Neutrophil (primary cell): ENCODE measurements at regions not wholly inside any gene's neighbourhood (a gene's known extent, or its start where the extent isn't known, plus 50 kb on each side); places are given as distances from the start of the nearest gene placed in this dataset.

Source experiments
- H3K27ac ChIP-seq: fragments of 200-600 bp; sonication (generic); 2 replicates; pipeline ENCODE4 v1.5.1; 2016; ENCODE audit warnings: mild to moderate bottlenecking, moderate library complexity
- H3K27me3 ChIP-seq: fragments of 200-600 bp; sonication (generic); 2 replicates; pipeline ENCODE4 v1.6.0; 2016; ENCODE audit warnings: mild to moderate bottlenecking
- H3K36me3 ChIP-seq: fragments of 200-600 bp; sonication (generic); 2 replicates; pipeline ENCODE4 v1.5.1; 2017
- H3K4me1 ChIP-seq, 2 experiments: fragments of 200-600 bp in 1 of 2; sonication (generic) in 1 of 2; 1 replicate in 1 of 2; 2 replicates in 1 of 2; pipeline versions ENCODE4 v1.5.1 to v1.6.1; 2013 to 2016; ENCODE audit warnings: low read depth in 1 of 2, low read length in 1 of 2, mild to moderate bottlenecking in 1 of 2, moderate library complexity in 1 of 2; ENCODE audit not compliant: control insufficient read depth in 1 of 2, insufficient read depth in 1 of 2
- H3K4me3 ChIP-seq, 2 experiments: fragments of 200-600 bp in 1 of 2; sonication (generic) in 1 of 2; 1 replicate in 1 of 2; 2 replicates in 1 of 2; pipeline ENCODE4 v1.5.1; 2013 to 2016; ENCODE audit warnings: low read depth in 1 of 2, low read length in 1 of 2, mild to moderate bottlenecking in 1 of 2, moderate library complexity in 1 of 2
- H3K9me3 ChIP-seq: fragments of 200-600 bp; sonication (generic); 2 replicates; pipeline ENCODE4 v1.5.1; 2016
- CTCF ChIP-seq: fragments of 200-600 bp; sonication (generic); IDR thresholded peaks from 2 replicates; pipeline ENCODE4 v1.5.1; 2016; ENCODE audit warnings: antibody characterized with exemption

DNA sequence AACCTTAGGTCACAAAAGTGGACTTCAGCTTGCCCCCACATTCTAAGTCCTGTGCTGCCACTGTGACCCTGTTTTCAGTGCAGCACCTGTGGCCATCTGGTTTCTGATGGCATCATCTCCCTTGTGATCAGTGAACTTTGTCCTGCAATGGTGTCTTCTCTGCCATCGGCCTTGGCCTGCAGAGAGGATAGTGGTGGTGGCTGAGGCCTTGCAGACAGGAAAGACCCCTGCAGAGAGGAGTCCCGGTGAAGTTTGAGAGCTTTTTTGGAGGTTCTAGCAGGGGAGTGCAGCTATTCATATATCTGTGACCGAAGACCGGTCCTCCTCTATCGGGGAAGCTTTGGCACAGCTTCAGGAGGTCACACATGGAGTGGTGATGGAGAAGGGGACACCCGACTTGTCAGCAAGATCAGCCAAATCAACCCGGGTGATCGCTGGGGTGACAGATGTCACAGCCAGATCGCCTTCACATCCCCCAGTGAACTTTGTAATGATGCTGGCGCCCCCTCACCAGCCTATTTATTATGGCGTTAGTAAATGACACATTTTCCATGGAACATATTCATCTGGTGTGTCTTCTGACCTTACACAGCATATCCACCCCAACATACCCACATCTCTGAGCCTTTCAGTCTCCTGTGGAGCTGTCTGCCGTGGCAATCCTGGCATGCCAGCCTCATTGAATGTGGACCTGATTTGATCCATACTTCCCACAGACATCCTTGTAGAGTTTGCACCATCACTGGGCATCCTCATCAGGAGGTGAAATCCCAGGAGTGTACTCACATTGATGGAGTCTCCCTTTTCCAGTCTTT is 136.1 kb downstream of the PAPOLA start:
- no peaks in the 10 kb centered on the region for H3K27me3 ChIP-seq
- no peak for TF ChIP-seq CTCF
- no peaks in the 10 kb centered on the region for H3K9me3 ChIP-seq
- no peak overlapping the region for H3K27ac ChIP-seq
- no peaks in the 10 kb centered on the region for H3K36me3 ChIP-seq
- H3K4me3 ChIP-seq: no peak overlapping the region
- H3K4me1 ChIP-seq: no peaks in the 10 kb centered on the region

DNA sequence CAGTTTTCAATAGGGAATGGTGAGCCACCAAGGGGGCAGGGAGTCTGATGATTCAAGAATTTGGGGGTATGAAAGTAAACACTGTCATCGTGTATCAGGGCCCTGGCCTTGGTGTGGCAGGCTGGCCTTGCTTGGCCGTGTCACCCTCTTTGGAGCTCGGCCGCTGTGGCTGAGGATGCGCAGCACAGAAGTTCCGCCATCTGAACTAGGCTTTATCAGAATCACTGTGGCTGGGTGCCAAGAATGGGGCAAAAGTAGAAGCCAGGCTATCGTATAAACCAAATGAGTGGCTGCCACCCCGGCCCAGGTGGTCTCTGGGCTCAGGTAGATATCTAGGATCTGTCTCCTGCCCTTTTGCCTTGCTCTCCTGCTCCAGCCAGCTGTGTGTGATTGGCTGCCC is 137.4 kb downstream of the PAPOLA start:
- H3K4me1 ChIP-seq: no peaks in the 10 kb centered on the region
- no peaks in the 10 kb centered on the region for H3K27me3 ChIP-seq
- H3K4me3 ChIP-seq: no peak overlapping the region
- H3K9me3 ChIP-seq: no peaks in the 10 kb centered on the region
- H3K36me3 ChIP-seq: no peaks in the 10 kb centered on the region
- TF ChIP-seq CTCF: no peak
- H3K27ac ChIP-seq: no peak overlapping the region

DNA sequence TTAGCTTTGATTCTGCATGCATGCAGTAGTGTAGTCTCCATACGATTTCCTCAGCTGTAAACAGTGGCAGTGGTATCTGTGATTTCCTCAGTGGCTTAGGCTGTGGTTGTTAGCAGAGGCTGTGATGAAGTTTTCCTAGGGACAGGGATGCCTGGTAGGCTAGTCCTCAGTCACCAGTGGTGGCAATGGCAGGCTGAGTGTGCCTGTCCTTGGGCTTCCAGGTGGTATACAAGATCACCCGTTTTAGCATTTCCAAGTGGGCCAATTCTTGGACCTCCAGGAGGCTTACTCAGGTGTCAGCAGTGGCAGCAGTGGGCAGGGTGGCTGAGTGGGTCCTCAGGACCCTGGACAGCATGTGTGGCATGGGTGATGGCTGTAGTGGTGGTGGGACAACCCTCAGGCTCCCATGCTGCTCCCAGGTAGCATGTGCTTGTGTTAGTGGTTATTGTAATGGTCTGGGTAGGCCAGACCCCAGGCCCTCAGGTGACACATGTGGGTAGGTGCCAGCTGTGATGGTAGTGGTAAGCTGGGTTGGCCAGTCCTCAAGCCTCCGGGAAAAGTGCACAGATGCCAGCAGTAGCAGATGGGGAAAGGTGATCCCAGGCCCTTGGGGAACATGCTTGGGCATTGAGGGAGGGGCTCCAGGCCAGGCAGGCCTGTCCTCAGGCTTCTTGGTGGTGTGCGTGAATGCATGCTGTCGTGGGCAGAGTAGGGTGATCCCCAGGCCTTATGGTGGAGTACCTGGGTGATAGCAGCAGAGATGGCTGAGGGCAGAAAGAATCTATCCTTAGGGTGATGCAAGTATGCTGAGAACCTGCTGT is 146.5 kb downstream of the PAPOLA start:
- no peak overlapping the region for H3K4me3 ChIP-seq
- TF ChIP-seq CTCF: no peak
- H3K27ac ChIP-seq: no peak overlapping the region
- peaks cover 5% of the 10 kb centered on the region for H3K27me3 ChIP-seq
- H3K4me1 ChIP-seq: no peaks in the 10 kb centered on the region
- H3K36me3 ChIP-seq: no peaks in the 10 kb centered on the region
- no peaks in the 10 kb centered on the region for H3K9me3 ChIP-seq

DNA sequence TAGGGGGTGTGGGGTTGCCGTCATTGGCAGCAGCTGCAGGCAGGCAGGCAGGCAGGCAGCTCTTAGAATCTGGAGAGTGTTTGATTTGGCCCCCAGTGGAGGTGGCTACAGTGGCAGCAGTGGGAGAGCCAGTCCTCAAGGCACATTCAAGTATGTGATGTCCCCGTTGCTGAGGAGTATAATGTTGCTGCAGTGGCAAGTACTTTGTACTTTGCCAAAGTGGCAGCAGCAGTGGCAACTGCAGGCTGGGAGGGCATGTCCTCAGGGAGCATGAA is 147.1 kb downstream of the PAPOLA start:
- TF ChIP-seq CTCF: no peak
- Histone ChIP-seq H3K36me3 (no peaks in the 10 kb centered on the region), H3K4me3 (no peak overlapping the region), H3K4me1 (no peaks in the 10 kb centered on the region), H3K9me3 (no peaks in the 10 kb centered on the region), H3K27me3 (peaks cover 5% of the 10 kb centered on the region), H3K27ac (no peak overlapping the region)

- Histone ChIP-seq H3K4me1 (no peaks in the 10 kb centered on the region), H3K27me3 (peaks cover 8% of the 10 kb centered on the region), H3K27ac (no peak overlapping the region), H3K4me3 (no peak overlapping the region), H3K36me3 (no peaks in the 10 kb centered on the region), H3K9me3 (no peaks in the 10 kb centered on the region)
- TF ChIP-seq CTCF: no peak
These were observed 143.6 kb upstream of the VRK1 start for GRCh38 chr14:96653597-96653996.
